Stomach (tissue), 8 donors: ENCODE measurements at regions not wholly inside any gene's neighbourhood (a gene's known extent, or its start where the extent isn't known, plus 50 kb on each side); places are given as distances from the start of the nearest gene placed in this dataset.

Source experiments
- DNase-seq, 2 donors: peaks; one replicate each; pipeline versions ENCODE4 v3.0.0 to v3.0.0-alpha.2; 2013 to 2019
- H3K27ac ChIP-seq, 5 donors: fragments of 200-600 bp in 4 of 5; sonication (generic) in 4 of 5; one replicate each; pipeline ENCODE4 v1.5.1; 2013 to 2019; ENCODE audit warnings: mild to moderate bottlenecking in 1 of 5, moderate library complexity in 1 of 5
- H3K27me3 ChIP-seq, 3 donors: fragments of 200-600 bp; sonication (generic); one replicate each; pipeline ENCODE4 v1.5.1; 2017 to 2019; ENCODE audit warnings: mixed run types in 1 of 3
- H3K36me3 ChIP-seq, 4 donors: fragments of 200-600 bp; sonication (generic); 1 replicate in 3 of 4; 2 replicates in 1 of 4; pipeline ENCODE4 v1.5.1; 2016 to 2019
- H3K4me1 ChIP-seq, 4 donors: fragments of 200-600 bp; sonication (generic); one replicate each; pipeline ENCODE4 v1.5.1; 2016 to 2019
- H3K4me3 ChIP-seq, 4 donors: fragments of 200-600 bp; sonication (generic) in 3 of 4; one replicate each; pipeline ENCODE4 v1.5.1; 2016 to 2019; ENCODE audit warnings: mild to moderate bottlenecking in 1 of 4
- H3K9me3 ChIP-seq, 4 donors: fragments of 200-600 bp; sonication (generic); one replicate each; pipeline ENCODE4 v1.5.1; 2016 to 2019
- EP300 ChIP-seq: sonication (generic); formaldehyde crosslinking; IDR thresholded peaks from one replicate; pipeline ENCODE4 v1.6.1; 2017; ENCODE audit warnings: antibody characterized with exemption
- POLR2A ChIP-seq, 4 donors: fragments of 450-650 bp; IDR thresholded peaks; one replicate each; pipeline ENCODE4 v1.6.1; 2016; ENCODE audit warnings: antibody characterized with exemption in 4 of 4, control low read depth in 2 of 4, mild to moderate bottlenecking in 1 of 4, moderate library complexity in 1 of 4
- POLR2AphosphoS5 ChIP-seq, 3 donors: sonication (generic); formaldehyde crosslinking; IDR thresholded peaks; one replicate each; pipeline ENCODE4 v1.6.1; 2016; ENCODE audit warnings: antibody characterized with exemption in 3 of 3
- WGBS, 5 donors: extraction: QIAGEN DNeasy Blood & Tissue Kit in 3 of 5; methylation state at CpG; one replicate each; pipeline versions ENCODE4 v1.1.5 to v1.1.7; 2013 to 2018; 5-methylcytosine and 5-hydroxymethylcytosine counted together
- intact Hi-C: fragments of 100-400 bp; cut with DNase I; formaldehyde crosslinking; loops from one replicate; pipeline ENCODE4 v1.15.1; 2023; ENCODE audit warnings: low total_unique reads
- TF ChIP-seq, protein P1 (sequence below), 7 experiments: fragments of 450-650 bp in 4 of 7; fragments of 200-600 bp in 3 of 7; sonication (generic) in 3 of 7; IDR thresholded peaks; one replicate each; pipeline ENCODE4 v1.5.1; 2016 to 2019; ENCODE audit warnings: antibody characterized with exemption in 7 of 7, control low read depth in 2 of 7, mild to moderate bottlenecking in 1 of 7
- donor health status: healthy with polysubstance abuse.
- donor health status: Bipolar disorder and iron deficiency.
- donor health status: healthy.

DNA sequence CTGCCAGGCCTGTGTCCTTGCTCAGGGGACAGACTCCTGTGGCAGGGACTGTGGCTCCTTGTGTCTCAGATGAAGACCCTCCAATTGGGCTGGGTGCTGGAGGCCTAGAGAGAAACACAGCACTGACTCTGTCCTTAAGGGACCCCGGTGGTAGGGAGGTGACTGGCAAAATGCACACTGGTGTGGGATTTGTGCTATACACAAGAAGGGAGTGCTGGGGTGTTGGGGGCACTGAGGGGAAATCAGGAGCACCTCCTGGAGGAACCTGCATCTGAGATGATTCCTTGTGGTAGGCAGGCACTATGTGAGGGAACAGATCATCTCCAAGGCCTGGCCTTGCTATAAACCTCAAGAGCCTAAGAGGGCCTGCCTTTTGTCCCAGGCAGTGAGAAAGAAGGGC, 149.2 kb downstream of the RPS24 start:
- intact Hi-C loops, result no loop called here
- Histone ChIP-seq H3K9me3 (no peaks in the 10 kb centered on the region), H3K27ac (no peak overlapping the region), H3K4me1 (peaks cover 0 to 21% (median 6%) of the 10 kb centered on the region in 4 donors), H3K27me3 (peaks cover 0 to 24% (median 0%) of the 10 kb centered on the region in 3 donors), H3K4me3 (no peak overlapping the region), H3K36me3 (no peaks in the 10 kb centered on the region)
- no peak for DNase-seq
- TF ChIP-seq POLR2A (IDR thresholded peaks at IDR 0.05), result no peak
- no peak for TF ChIP-seq EP300
- TF ChIP-seq, protein P1, sequence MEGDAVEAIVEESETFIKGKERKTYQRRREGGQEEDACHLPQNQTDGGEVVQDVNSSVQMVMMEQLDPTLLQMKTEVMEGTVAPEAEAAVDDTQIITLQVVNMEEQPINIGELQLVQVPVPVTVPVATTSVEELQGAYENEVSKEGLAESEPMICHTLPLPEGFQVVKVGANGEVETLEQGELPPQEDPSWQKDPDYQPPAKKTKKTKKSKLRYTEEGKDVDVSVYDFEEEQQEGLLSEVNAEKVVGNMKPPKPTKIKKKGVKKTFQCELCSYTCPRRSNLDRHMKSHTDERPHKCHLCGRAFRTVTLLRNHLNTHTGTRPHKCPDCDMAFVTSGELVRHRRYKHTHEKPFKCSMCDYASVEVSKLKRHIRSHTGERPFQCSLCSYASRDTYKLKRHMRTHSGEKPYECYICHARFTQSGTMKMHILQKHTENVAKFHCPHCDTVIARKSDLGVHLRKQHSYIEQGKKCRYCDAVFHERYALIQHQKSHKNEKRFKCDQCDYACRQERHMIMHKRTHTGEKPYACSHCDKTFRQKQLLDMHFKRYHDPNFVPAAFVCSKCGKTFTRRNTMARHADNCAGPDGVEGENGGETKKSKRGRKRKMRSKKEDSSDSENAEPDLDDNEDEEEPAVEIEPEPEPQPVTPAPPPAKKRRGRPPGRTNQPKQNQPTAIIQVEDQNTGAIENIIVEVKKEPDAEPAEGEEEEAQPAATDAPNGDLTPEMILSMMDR (IDR thresholded peaks at IDR 0.05), result no peak
- no peak for TF ChIP-seq POLR2AphosphoS5 (IDR thresholded peaks at IDR 0.05)
- WGBS, 5 donors, result 89 to 100% (median 94%) methylated on average over 1 of the region's 1 CpG

DNA sequence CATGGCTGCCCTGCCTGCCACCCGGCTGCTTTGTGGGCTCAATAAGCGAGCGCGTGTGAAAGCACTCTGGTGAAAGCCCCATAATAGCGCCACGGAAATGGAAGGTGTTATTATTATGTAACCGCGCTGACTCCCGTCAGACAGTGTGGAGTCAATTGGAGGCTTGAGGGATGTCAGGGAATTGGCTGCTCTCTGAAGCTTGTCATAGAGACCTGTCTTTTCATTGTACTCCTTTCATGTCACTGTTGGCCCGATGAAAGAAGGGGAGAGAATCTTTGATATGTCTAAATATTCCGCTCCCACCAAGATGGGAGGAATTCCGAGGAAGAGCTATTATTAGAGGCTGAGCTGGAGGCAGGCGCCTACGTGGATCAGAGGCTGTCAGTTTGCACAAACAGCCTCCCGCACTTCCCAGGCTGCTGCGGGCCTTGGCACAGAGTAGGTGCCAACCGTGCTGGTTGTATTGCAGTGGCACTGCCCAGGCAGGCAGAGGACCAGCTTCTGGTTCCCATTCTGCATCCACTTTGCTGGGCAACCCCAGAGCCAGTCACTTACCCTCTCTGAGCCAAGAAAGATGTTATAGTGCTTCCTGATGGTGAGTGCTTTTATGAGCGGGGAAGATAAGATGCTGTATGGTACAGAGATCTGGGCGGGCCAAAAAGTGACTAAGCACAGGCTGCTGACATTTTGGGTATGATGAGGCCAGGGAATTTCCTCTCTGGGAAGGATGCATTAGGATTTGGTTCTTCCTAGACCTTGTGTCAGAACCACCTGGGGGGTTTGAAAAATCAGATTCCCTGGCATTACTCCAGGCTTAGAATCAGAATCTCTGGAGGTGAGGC, 151.4 kb downstream of the RPS24 start:
- intact Hi-C loops, result no loop called here
- DNase-seq, result no peak
- WGBS, 5 donors, result 86 to 94% (median 89%) methylated on average over 19 of the region's 19 CpGs
- TF ChIP-seq POLR2AphosphoS5 (IDR thresholded peaks at IDR 0.05) (no peak), POLR2A (IDR thresholded peaks at IDR 0.05) (no peak), EP300 (no peak)
- TF ChIP-seq, protein P1 (IDR thresholded peaks at IDR 0.05), result no peak
- H3K9me3 ChIP-seq, result no peaks in the 10 kb centered on the region
- peaks cover 0 to 11% (median 0%) of the 10 kb centered on the region in 3 donors for H3K27me3 ChIP-seq
- no peak overlapping the region for H3K4me3 ChIP-seq
- H3K27ac ChIP-seq, result no peak overlapping the region
- no peaks in the 10 kb centered on the region for H3K36me3 ChIP-seq
- H3K4me1 ChIP-seq, result peaks cover 0 to 8% (median 2%) of the 10 kb centered on the region in 4 donors

- Histone ChIP-seq H3K9me3 (no peaks in the 10 kb centered on the region), H3K4me3 (no peak overlapping the region), H3K4me1 (peaks cover 0 to 8% (median 2%) of the 10 kb centered on the region in 4 donors), H3K27ac (no peak overlapping the region), H3K27me3 (peaks cover 0 to 6% (median 0%) of the 10 kb centered on the region in 3 donors), H3K36me3 (no peaks in the 10 kb centered on the region)
- intact Hi-C loops, result no loop called here
- WGBS, 5 donors, result 53 to 85% (median 75%) methylated on average over 2 of the region's 2 CpGs
- TF ChIP-seq, protein P1 (IDR thresholded peaks at IDR 0.05), result no peak
- no peak for TF ChIP-seq EP300
- no peak for TF ChIP-seq POLR2A (IDR thresholded peaks at IDR 0.05)
- no peak for TF ChIP-seq POLR2AphosphoS5 (IDR thresholded peaks at IDR 0.05)
- DNase-seq, result no peak
Observed at GRCh38 chr10:78185693-78186055, 152.0 kb downstream of the RPS24 start.

DNA sequence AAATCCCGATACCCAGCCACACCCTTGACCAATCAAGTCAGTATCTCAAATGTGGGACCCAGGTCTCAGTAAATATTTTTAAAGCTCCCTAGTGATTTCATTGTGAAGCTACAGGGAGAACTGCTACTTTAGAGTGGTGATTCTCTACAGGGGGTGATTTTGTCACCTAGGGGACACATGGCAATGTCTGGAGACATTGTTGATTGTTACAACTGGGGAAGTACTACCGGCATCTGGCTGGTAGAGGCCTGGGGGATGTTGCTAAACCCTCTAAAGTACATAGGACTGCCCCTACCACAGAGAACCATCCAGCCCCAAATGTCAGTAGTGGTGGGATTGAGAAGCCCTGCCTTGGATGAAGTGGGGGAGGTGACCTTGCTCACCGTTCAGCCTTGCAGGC, 152.9 kb downstream of the RPS24 start:
- Histone ChIP-seq H3K4me1 (peaks cover 0 to 8% (median 2%) of the 10 kb centered on the region in 4 donors), H3K9me3 (no peaks in the 10 kb centered on the region), H3K36me3 (no peaks in the 10 kb centered on the region), H3K4me3 (no peak overlapping the region), H3K27ac (no peak overlapping the region), H3K27me3 (peaks cover 0 to 3% (median 0%) of the 10 kb centered on the region in 3 donors)
- intact Hi-C loops, result no loop called here
- TF ChIP-seq, protein P1 (IDR thresholded peaks at IDR 0.05), result no peak
- TF ChIP-seq EP300 (no peak), POLR2A (IDR thresholded peaks at IDR 0.05) (no peak), POLR2AphosphoS5 (IDR thresholded peaks at IDR 0.05) (no peak)
- no peak for DNase-seq
- WGBS, 5 donors, result 59 to 81% (median 69%) methylated on average over 3 of the region's 3 CpGs
